22Rv1 (cell line): ENCODE measurements at regions not wholly inside any gene's neighbourhood (a gene's known extent, or its start where the extent isn't known, plus 50 kb on each side); places are given as distances from the start of the nearest gene placed in this dataset.

ENCODE experiments used
- ZFX ChIP-seq: fragments of 450-650 bp; IDR thresholded peaks from 2 replicates; pipeline ENCODE4 v1.6.1; 2017; ENCODE audit warnings: antibody characterized with exemption, borderline replicate concordance
- TF ChIP-seq, protein P1 (sequence below): fragments of 450-650 bp; IDR thresholded peaks from 2 replicates; pipeline ENCODE4 v1.5.1; 2017; ENCODE audit warnings: mild to moderate bottlenecking

DNA sequence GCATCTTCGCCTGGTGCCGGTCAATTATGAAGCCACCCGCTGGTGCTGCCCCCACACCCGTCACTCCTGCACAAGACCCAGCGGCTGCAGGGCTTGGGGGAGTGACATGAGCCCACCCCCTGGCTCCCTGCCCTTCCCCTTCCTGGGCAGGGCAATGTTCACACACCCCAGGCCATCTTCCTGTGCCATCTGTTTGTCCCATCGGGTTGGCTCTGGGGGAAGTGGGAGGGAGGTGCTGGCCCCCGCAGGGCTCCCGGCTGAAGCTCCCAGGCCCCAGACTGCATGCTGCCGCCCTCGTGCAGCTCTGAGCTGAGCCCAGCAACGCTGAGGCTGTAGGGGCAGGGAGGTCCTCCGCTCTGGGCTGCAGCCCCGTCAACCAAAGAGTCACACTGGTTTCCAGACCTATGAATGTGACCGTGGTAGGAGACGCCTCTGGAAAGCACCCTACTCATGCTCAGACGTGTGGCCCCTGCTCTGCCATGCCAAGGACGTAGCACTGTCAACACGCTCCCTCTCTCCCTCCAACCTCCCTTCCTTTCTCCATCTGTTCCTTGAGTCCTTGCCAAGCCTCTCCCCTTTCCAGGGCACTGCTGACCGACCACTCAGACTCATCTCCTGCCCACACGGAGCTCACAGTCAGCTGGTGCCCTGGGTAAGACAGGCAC is 140.4 kb downstream of the ENGASE start:
- TF ChIP-seq, protein P1, sequence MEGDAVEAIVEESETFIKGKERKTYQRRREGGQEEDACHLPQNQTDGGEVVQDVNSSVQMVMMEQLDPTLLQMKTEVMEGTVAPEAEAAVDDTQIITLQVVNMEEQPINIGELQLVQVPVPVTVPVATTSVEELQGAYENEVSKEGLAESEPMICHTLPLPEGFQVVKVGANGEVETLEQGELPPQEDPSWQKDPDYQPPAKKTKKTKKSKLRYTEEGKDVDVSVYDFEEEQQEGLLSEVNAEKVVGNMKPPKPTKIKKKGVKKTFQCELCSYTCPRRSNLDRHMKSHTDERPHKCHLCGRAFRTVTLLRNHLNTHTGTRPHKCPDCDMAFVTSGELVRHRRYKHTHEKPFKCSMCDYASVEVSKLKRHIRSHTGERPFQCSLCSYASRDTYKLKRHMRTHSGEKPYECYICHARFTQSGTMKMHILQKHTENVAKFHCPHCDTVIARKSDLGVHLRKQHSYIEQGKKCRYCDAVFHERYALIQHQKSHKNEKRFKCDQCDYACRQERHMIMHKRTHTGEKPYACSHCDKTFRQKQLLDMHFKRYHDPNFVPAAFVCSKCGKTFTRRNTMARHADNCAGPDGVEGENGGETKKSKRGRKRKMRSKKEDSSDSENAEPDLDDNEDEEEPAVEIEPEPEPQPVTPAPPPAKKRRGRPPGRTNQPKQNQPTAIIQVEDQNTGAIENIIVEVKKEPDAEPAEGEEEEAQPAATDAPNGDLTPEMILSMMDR: no peak
- no peak for TF ChIP-seq ZFX
